IMR-90 (cell line): ENCODE measurements at regions not wholly inside any gene's neighbourhood (a gene's known extent, or its start where the extent isn't known, plus 50 kb on each side); places are given as distances from the start of the nearest gene placed in this dataset.

Experiments used
- ATAC-seq: fragments of 200-7000 bp; cut with Tn5 transposase; 2 replicates; pipeline ENCODE4 v1.9.1; 2020; ENCODE audit warnings: low read depth, mild to moderate bottlenecking, moderate library complexity
- BruUV-seq: library from RNA; stranded (reverse); fragments of 400-500 nt; replicated peaks from 2 replicates; lab custom pipeline; 2021; lab: Mats Ljungman, UMichigan
- CTCF ChIA-PET: fragments of 300-600 bp; formaldehyde crosslinking; extraction: SDS; loops from one replicate; lab custom pipeline; 2021; ENCODE audit warnings: antibody characterized with exemption; lab: Yijun Ruan, JAX
- POLR2A ChIA-PET: fragments of 300-600 bp; sonication (Branson Sonifier 250); formaldehyde crosslinking; loops from one replicate; lab custom pipeline; 2022; ENCODE audit warnings: antibody characterized with exemption; ENCODE audit not compliant: unreplicated experiment; lab: Charles Lee
- DNase-seq: peaks from one replicate; pipeline ENCODE4 v3.0.0; 2013
- H2AFZ ChIP-seq: replicated peaks from 2 replicates; pipeline ENCODE3; 2013; ENCODE audit warnings: low read length, mild to moderate bottlenecking; ENCODE audit not compliant: poor library complexity
- H2AK5ac ChIP-seq: 2 replicates; pipeline ENCODE4 v1.6.1; 2013; ENCODE audit warnings: low read depth, low read length, inconsistent platforms
- H2AK9ac ChIP-seq: replicated peaks from 2 replicates; pipeline ENCODE3; 2013; ENCODE audit warnings: mild to moderate bottlenecking, low read depth, low read length, moderate library complexity; ENCODE audit not compliant: poor library complexity
- H2BK120ac ChIP-seq: 2 replicates; pipeline ENCODE4 v1.6.1; 2013; ENCODE audit warnings: low read depth, low read length, inconsistent platforms
- H2BK15ac ChIP-seq: 3 replicates; pipeline ENCODE4 v1.6.1; 2013; ENCODE audit warnings: low read depth, low read length, inconsistent platforms
- H2BK20ac ChIP-seq: 2 replicates; pipeline ENCODE4 v1.6.1; 2013; ENCODE audit warnings: low read depth, mild to moderate bottlenecking, inconsistent platforms, low read length, moderate library complexity
- H2BK5ac ChIP-seq: 2 replicates; pipeline ENCODE4 v1.6.1; 2013; ENCODE audit warnings: mild to moderate bottlenecking, low read depth, low read length, inconsistent platforms; ENCODE audit not compliant: poor library complexity, severe bottlenecking
- H3K14ac ChIP-seq: replicated peaks from 2 replicates; pipeline ENCODE4 v1.6.1; 2013; ENCODE audit warnings: low read depth, low read length, inconsistent platforms
- H3K18ac ChIP-seq: 2 replicates; pipeline ENCODE4 v1.6.1; 2013; ENCODE audit warnings: low read depth, low read length, control low read depth
- H3K23ac ChIP-seq: 2 replicates; pipeline ENCODE4 v1.6.1; 2013; ENCODE audit warnings: low read depth, low read length, inconsistent platforms
- H3K27ac ChIP-seq: 2 replicates; pipeline ENCODE4 v1.5.1; 2013; ENCODE audit warnings: mild to moderate bottlenecking, control low read depth, low read length; ENCODE audit not compliant: insufficient read depth
- H3K27me3 ChIP-seq: 2 replicates; pipeline ENCODE4 v1.6.1; 2013; ENCODE audit warnings: low read length; ENCODE audit not compliant: control insufficient read depth, insufficient read depth
- H3K36me3 ChIP-seq: 2 replicates; pipeline ENCODE4 v1.6.1; 2013; ENCODE audit warnings: low read length, mixed read lengths; ENCODE audit not compliant: control insufficient read depth, insufficient read depth
- H3K4ac ChIP-seq: 2 replicates; pipeline ENCODE4 v1.6.1; 2013; ENCODE audit warnings: low read depth, low read length, inconsistent platforms
- H3K4me1 ChIP-seq: 2 replicates; pipeline ENCODE4 v1.6.1; 2013; ENCODE audit warnings: low read length, mixed read lengths; ENCODE audit not compliant: control insufficient read depth, insufficient read depth
- H3K4me2 ChIP-seq: 2 replicates; pipeline ENCODE4 v1.6.1; 2013; ENCODE audit warnings: low read depth, mild to moderate bottlenecking, control low read depth, low read length, moderate library complexity
- H3K4me3 ChIP-seq: 2 replicates; pipeline ENCODE4 v1.5.1; 2013; ENCODE audit warnings: low read depth, mild to moderate bottlenecking, control low read depth, low read length, moderate library complexity; ENCODE audit not compliant: insufficient read depth
- H3K56ac ChIP-seq: 2 replicates; pipeline ENCODE4 v1.6.1; 2013; ENCODE audit warnings: low read length, inconsistent platforms; ENCODE audit not compliant: insufficient read depth; ENCODE audit errors: extremely low read depth
- H3K79me1 ChIP-seq, 2 experiments: 2 replicates each; pipeline ENCODE4 v1.6.1; 2013; ENCODE audit warnings: low read length in 2 of 2, inconsistent platforms in 1 of 2, low read depth in 1 of 2
- H3K9ac ChIP-seq: 2 replicates; pipeline ENCODE4 v1.6.1; 2013; ENCODE audit warnings: low read depth, low read length, control low read depth
- H3K9me1 ChIP-seq: 2 replicates; pipeline ENCODE4 v1.6.1; 2013; ENCODE audit warnings: low read length, inconsistent platforms; ENCODE audit not compliant: insufficient read depth
- H3K9me3 ChIP-seq: 2 replicates; pipeline ENCODE4 v1.6.1; 2013; ENCODE audit warnings: low read length; ENCODE audit not compliant: control insufficient read depth, insufficient read depth
- H4K20me1 ChIP-seq: 2 replicates; pipeline ENCODE4 v1.6.1; 2013; ENCODE audit warnings: low read length, inconsistent platforms; ENCODE audit not compliant: insufficient read depth
- H4K5ac ChIP-seq: 2 replicates; pipeline ENCODE4 v1.6.1; 2013; ENCODE audit warnings: mild to moderate bottlenecking, low read depth, low read length, control low read depth
- H4K8ac ChIP-seq, 2 experiments: 2 replicates each; pipeline ENCODE4 v1.6.1; 2013; ENCODE audit warnings: low read depth in 2 of 2, low read length in 2 of 2, control low read depth in 1 of 2, inconsistent platforms in 1 of 2
- H4K91ac ChIP-seq: 2 replicates; pipeline ENCODE4 v1.6.1; 2013; ENCODE audit warnings: low read depth, low read length, inconsistent platforms; ENCODE audit not compliant: insufficient read depth
- BHLHE40 ChIP-seq: fragments of 150-350 bp; IDR thresholded peaks from 2 replicates; pipeline ENCODE4 v1.6.1; 2016; ENCODE audit warnings: mild to moderate bottlenecking, low read depth, low read length
- CHD1 ChIP-seq: IDR thresholded peaks from 2 replicates; pipeline ENCODE4 v1.6.1; 2012; ENCODE audit warnings: low read depth, low read length, improper control_type of control experiment
- dilution Hi-C: fragments of 300-500 bp; cut with HindIII; formaldehyde crosslinking; loops from one replicate; pipeline ENCODE4 v1.14.3; 2018; ENCODE audit warnings: low sequenced_read_pairs; ENCODE audit not compliant: unreplicated experiment
- in situ Hi-C: fragments of 300-500 bp; cut with MboI; formaldehyde crosslinking; loops from 3 replicates; pipeline ENCODE4 v1.14.3; 2019; ENCODE audit warnings: low sequenced_read_pairs, inconsistent platforms, mixed read lengths
- intact Hi-C: fragments of 100-400 bp; cut with micrococcal nuclease; formaldehyde crosslinking; loops from 2 replicates; pipeline ENCODE4 v1.10.0; 2022

- Histone ChIP-seq H4K8ac (no peak overlapping the region), H2AK9ac (no peak overlapping the region), H3K14ac (no peak overlapping the region), H3K9ac (no peak overlapping the region), H2BK15ac (no peak overlapping the region), H2AK5ac (no peak overlapping the region), H4K20me1 (no peaks in the 10 kb centered on the region), H3K4me1 (no peaks in the 10 kb centered on the region), H2BK20ac (no peak overlapping the region), H3K9me3 (no peaks in the 10 kb centered on the region; the same call in 1 of the 2 replicates), H3K23ac (no peak overlapping the region), H2AFZ (no peak overlapping the region), H4K5ac (no peak overlapping the region), H3K9me1 (no peaks in the 10 kb centered on the region), H3K4me3 (no peak overlapping the region), H3K27ac (no peak overlapping the region), H3K4ac (no peak overlapping the region), H3K18ac (no peak overlapping the region), H2BK120ac (no peak overlapping the region), H4K91ac (no peak overlapping the region), H3K27me3 (peaks cover 2% of the 10 kb centered on the region), H3K56ac (no peak overlapping the region), H3K36me3 (no peaks in the 10 kb centered on the region), H3K4me2 (no peak overlapping the region), H3K79me1 (no peaks in the 10 kb centered on the region), H2BK5ac (no peak overlapping the region)
- no peak for DNase-seq
- CTCF ChIA-PET: interaction anchor here (0.6 kb wide), 2 partner anchors 17 to 19 kb away, joined by 3 to 6 read pairs; no protein-coding TSS in a partner anchor
- no peak for ATAC-seq
- BruUV-seq: no TSS peak
- in situ Hi-C loops: no loop called here
- POLR2A ChIA-PET: no interaction called here
- dilution Hi-C loops: no loop called here
- intact Hi-C loops: no loop called here
- TF ChIP-seq BHLHE40 (no peak), CHD1 (no peak)
Measured at GRCh38 chr9:6068983-6069382, 53.6 kb upstream of the RANBP6 start.
